Thymus (tissue), 11 donors: ENCODE measurements at regions not wholly inside any gene's neighbourhood (a gene's known extent, or its start where the extent isn't known, plus 50 kb on each side); places are given as distances from the start of the nearest gene placed in this dataset.

Experiments
- DNase-seq, 9 donors: peaks; one replicate each; pipeline ENCODE4 v3.0.0-alpha.2; 2013; ENCODE audit warnings: low spot score in 9 of 9, low read depth in 6 of 9, missing footprints in 1 of 9
- H3K27ac ChIP-seq, 2 donors: one replicate each; pipeline ENCODE4 v1.5.1; 2013; ENCODE audit warnings: control low read depth in 1 of 2, low read depth in 1 of 2, low read length in 1 of 2, mild to moderate bottlenecking in 1 of 2, moderate library complexity in 1 of 2
- H3K27me3 ChIP-seq, 2 donors: one replicate each; pipeline ENCODE4 v1.5.1; 2013; ENCODE audit warnings: low read length in 1 of 2; ENCODE audit not compliant: control insufficient read depth in 2 of 2, insufficient read depth in 1 of 2
- H3K36me3 ChIP-seq, 2 donors: one replicate each; pipeline ENCODE4 v1.5.1; 2013; ENCODE audit warnings: low read length in 1 of 2, mild to moderate bottlenecking in 1 of 2, moderate library complexity in 1 of 2; ENCODE audit not compliant: control insufficient read depth in 2 of 2, insufficient read depth in 2 of 2
- H3K4me1 ChIP-seq, 2 donors: one replicate each; pipeline ENCODE4 v1.5.1; 2013; ENCODE audit warnings: low read length in 2 of 2; ENCODE audit not compliant: control insufficient read depth in 2 of 2, insufficient read depth in 2 of 2
- H3K4me3 ChIP-seq, 2 donors: one replicate each; pipeline ENCODE4 v1.5.1; 2013; ENCODE audit warnings: low read length in 2 of 2, control low read depth in 1 of 2, mild to moderate bottlenecking in 1 of 2
- H3K9me3 ChIP-seq, 2 donors: one replicate each; pipeline ENCODE4 v1.5.1; 2013; ENCODE audit warnings: low read length in 1 of 2, mild to moderate bottlenecking in 1 of 2; ENCODE audit not compliant: control insufficient read depth in 2 of 2, insufficient read depth in 1 of 2
- WGBS: extraction: QIAGEN DNeasy Blood & Tissue Kit; methylation state at CpG from one replicate; pipeline ENCODE4 v1.1.7; 2013; 5-methylcytosine and 5-hydroxymethylcytosine counted together
- donor health status: healthy.

GRCh38 chr22:48323746-48324145, 1503.9 kb downstream of the BRD1 start:
- peaks cover 6 to 10% of the 10 kb centered on the region in 2 donors for H3K9me3 ChIP-seq
- 95% methylated on average over 7 of the region's 7 CpGs for WGBS
- H3K27me3 ChIP-seq = peaks cover 0 to 5% of the 10 kb centered on the region in 2 donors
- H3K4me1 ChIP-seq = no peaks in the 10 kb centered on the region
- no peaks in the 10 kb centered on the region for H3K36me3 ChIP-seq
- no peak overlapping the region for H3K4me3 ChIP-seq
- no peak for DNase-seq
- no peak overlapping the region for H3K27ac ChIP-seq

- peaks cover 0 to 7% of the 10 kb centered on the region in 2 donors for H3K27me3 ChIP-seq
- H3K4me1 ChIP-seq = no peaks in the 10 kb centered on the region
- no peaks in the 10 kb centered on the region for H3K36me3 ChIP-seq
- peaks cover 4 to 6% of the 10 kb centered on the region in 2 donors for H3K9me3 ChIP-seq
- WGBS = 97% methylated on average over 2 of the region's 2 CpGs
- no peak overlapping the region for H3K4me3 ChIP-seq
- H3K27ac ChIP-seq = no peak overlapping the region
- DNase-seq = no peak
Observed at GRCh38 chr22:48322907-48323306, 1504.8 kb downstream of the BRD1 start.

- no peak for DNase-seq
- Histone ChIP-seq H3K4me1 (no peaks in the 10 kb centered on the region), H3K9me3 (peaks cover 4 to 5% of the 10 kb centered on the region in 2 donors), H3K27ac (no peak overlapping the region), H3K4me3 (no peak overlapping the region), H3K36me3 (no peaks in the 10 kb centered on the region), H3K27me3 (peaks cover 0 to 7% of the 10 kb centered on the region in 2 donors)
- WGBS = 84% methylated on average over 9 of the region's 9 CpGs
Observed at GRCh38 chr22:48321986-48322545, 1505.6 kb downstream of the BRD1 start.

- Histone ChIP-seq H3K36me3 (no peaks in the 10 kb centered on the region), H3K4me1 (no peaks in the 10 kb centered on the region), H3K27ac (no peak overlapping the region), H3K4me3 (no peak overlapping the region), H3K9me3 (peaks cover 4 to 5% of the 10 kb centered on the region in 2 donors), H3K27me3 (peaks cover 0 to 7% of the 10 kb centered on the region in 2 donors)
- DNase-seq = no peak
- WGBS = 75% methylated on average over 18 of the region's 18 CpGs
Observed at GRCh38 chr22:48320683-48321451, 1506.8 kb downstream of the BRD1 start.

- Histone ChIP-seq H3K4me3 (no peak overlapping the region), H3K36me3 (no peaks in the 10 kb centered on the region), H3K9me3 (peaks cover 2 to 4% of the 10 kb centered on the region in 2 donors), H3K4me1 (no peaks in the 10 kb centered on the region), H3K27me3 (peaks cover 0 to 7% of the 10 kb centered on the region in 2 donors), H3K27ac (no peak overlapping the region)
- WGBS = 90% methylated on average over 13 of the region's 13 CpGs
- no peak for DNase-seq
Observed at GRCh38 chr22:48320048-48320682, 1507.5 kb downstream of the BRD1 start.

GRCh38 chr22:48319321-48320047, 1508.2 kb downstream of the BRD1 start:
- Histone ChIP-seq H3K9me3 (no peaks in the 10 kb centered on the region), H3K4me3 (no peak overlapping the region), H3K27ac (no peak overlapping the region), H3K4me1 (no peaks in the 10 kb centered on the region), H3K36me3 (no peaks in the 10 kb centered on the region), H3K27me3 (peaks cover 0 to 7% of the 10 kb centered on the region in 2 donors)
- no peak for DNase-seq
- 93% methylated on average over 14 of the region's 14 CpGs for WGBS

- Histone ChIP-seq H3K27ac (no peak overlapping the region), H3K9me3 (no peaks in the 10 kb centered on the region), H3K4me3 (no peak overlapping the region), H3K36me3 (no peaks in the 10 kb centered on the region), H3K4me1 (no peaks in the 10 kb centered on the region), H3K27me3 (peaks cover 0 to 7% of the 10 kb centered on the region in 2 donors)
- no peak for DNase-seq
- 89% methylated on average over 13 of the region's 13 CpGs for WGBS
Observed at GRCh38 chr22:48318575-48319320, 1508.9 kb downstream of the BRD1 start.

- H3K9me3 ChIP-seq = no peaks in the 10 kb centered on the region
- no peaks in the 10 kb centered on the region for H3K36me3 ChIP-seq
- no peaks in the 10 kb centered on the region for H3K4me1 ChIP-seq
- DNase-seq = no peak
- peaks cover 0 to 7% of the 10 kb centered on the region in 2 donors for H3K27me3 ChIP-seq
- H3K27ac ChIP-seq = no peak overlapping the region
- H3K4me3 ChIP-seq = no peak overlapping the region
- WGBS = 88% methylated on average over 6 of the region's 6 CpGs
Observed at GRCh38 chr22:48318173-48318572, 1509.5 kb downstream of the BRD1 start.
